Spleen (tissue), 11 donors: ENCODE measurements at regions not wholly inside any gene's neighbourhood (a gene's known extent, or its start where the extent isn't known, plus 50 kb on each side); places are given as distances from the start of the nearest gene placed in this dataset.

Experiments
- DNase-seq: peaks from one replicate; pipeline ENCODE4 v3.0.0-alpha.2; 2020
- H3K27ac ChIP-seq, 8 donors: fragments of 200-600 bp; sonication (generic) in 7 of 8; 1 replicate in 4 of 8; 2 replicates in 4 of 8; pipeline versions ENCODE4 v1.5.0 to v1.8.0; 2016 to 2021; ENCODE audit warnings: inconsistent platforms in 4 of 8, mild to moderate bottlenecking in 4 of 8, moderate library complexity in 1 of 8
- H3K27me3 ChIP-seq, 7 donors: fragments of 200-600 bp; sonication (generic) in 6 of 7; replicated peaks in 1 of 7; 1 replicate in 4 of 7; 2 replicates in 3 of 7; pipeline versions ENCODE4 v1.5.0 to v1.8.0; 2016 to 2021; ENCODE audit warnings: inconsistent platforms in 3 of 7, mild to moderate bottlenecking in 1 of 7
- H3K36me3 ChIP-seq, 6 donors: fragments of 200-600 bp; sonication (generic) in 5 of 6; 1 replicate in 4 of 6; 2 replicates in 2 of 6; pipeline versions ENCODE4 v1.5.0 to v1.8.0; 2016 to 2021; ENCODE audit warnings: inconsistent platforms in 2 of 6
- H3K4me1 ChIP-seq, 6 donors: fragments of 200-600 bp; sonication (generic) in 5 of 6; 1 replicate in 3 of 6; 2 replicates in 3 of 6; pipeline versions ENCODE4 v1.5.0 to v1.8.0; 2016 to 2021; ENCODE audit warnings: inconsistent platforms in 3 of 6
- H3K4me3 ChIP-seq, 8 donors: fragments of 200-600 bp; sonication (generic) in 7 of 8; 1 replicate in 4 of 8; 2 replicates in 4 of 8; pipeline versions ENCODE4 v1.5.0 to v1.8.0; 2016 to 2021; ENCODE audit warnings: inconsistent platforms in 4 of 8, mild to moderate bottlenecking in 4 of 8, moderate library complexity in 2 of 8
- H3K9me3 ChIP-seq, 8 donors: fragments of 200-600 bp; sonication (generic) in 7 of 8; 1 replicate in 4 of 8; 2 replicates in 4 of 8; pipeline versions ENCODE4 v1.5.0 to v1.8.0; 2016 to 2021; ENCODE audit warnings: inconsistent platforms in 4 of 8
- POLR2A ChIP-seq, 3 donors: fragments of 450-650 bp; IDR thresholded peaks; one replicate each; pipeline ENCODE4 v1.5.1; 2017; ENCODE audit warnings: antibody characterized with exemption in 3 of 3, mild to moderate bottlenecking in 1 of 3
- POLR2AphosphoS5 ChIP-seq, 3 donors: sonication (generic); formaldehyde crosslinking; IDR thresholded peaks; one replicate each; pipeline ENCODE4 v1.5.1; 2017; ENCODE audit warnings: antibody characterized with exemption in 3 of 3
- WGBS, 5 donors: extraction: QIAGEN DNeasy Blood & Tissue Kit in 3 of 5; methylation state at CpG; one replicate each; pipeline versions ENCODE4 v1.1.5 to v1.1.7; 2013 to 2018; 5-methylcytosine and 5-hydroxymethylcytosine counted together
- intact Hi-C: fragments of 100-400 bp; cut with DNase I; formaldehyde crosslinking; loops from one replicate; pipeline ENCODE4 v1.15.0; 2023; ENCODE audit warnings: low total_unique reads
- TF ChIP-seq, protein P1 (sequence below), 11 experiments: fragments of 200-600 bp in 7 of 11; fragments of 450-650 bp in 4 of 11; sonication (generic) in 4 of 11; IDR thresholded peaks in 8 of 11; conservative IDR thresholded peaks in 3 of 11; 1 replicate in 7 of 11; 2 replicates in 4 of 11; pipeline versions ENCODE4 v1.4.0 to v1.8.0; 2016 to 2021; ENCODE audit warnings: antibody characterized with exemption in 11 of 11, inconsistent platforms in 4 of 11, mild to moderate bottlenecking in 1 of 11
- donor health status: healthy with polysubstance abuse.
- donor health status: DM: no; HTN: no; CAD: no; lungs with moderate emphysema.
- donor health status: DM: no; HTN: no; CAD: no.
- donor health status: Bipolar disorder and iron deficiency.
- donor health status: healthy.
- donor health status: DM: no; HTN: no; CAD: no.
- donor health status: DM: yes; HTN: yes; CAD: no.

DNA sequence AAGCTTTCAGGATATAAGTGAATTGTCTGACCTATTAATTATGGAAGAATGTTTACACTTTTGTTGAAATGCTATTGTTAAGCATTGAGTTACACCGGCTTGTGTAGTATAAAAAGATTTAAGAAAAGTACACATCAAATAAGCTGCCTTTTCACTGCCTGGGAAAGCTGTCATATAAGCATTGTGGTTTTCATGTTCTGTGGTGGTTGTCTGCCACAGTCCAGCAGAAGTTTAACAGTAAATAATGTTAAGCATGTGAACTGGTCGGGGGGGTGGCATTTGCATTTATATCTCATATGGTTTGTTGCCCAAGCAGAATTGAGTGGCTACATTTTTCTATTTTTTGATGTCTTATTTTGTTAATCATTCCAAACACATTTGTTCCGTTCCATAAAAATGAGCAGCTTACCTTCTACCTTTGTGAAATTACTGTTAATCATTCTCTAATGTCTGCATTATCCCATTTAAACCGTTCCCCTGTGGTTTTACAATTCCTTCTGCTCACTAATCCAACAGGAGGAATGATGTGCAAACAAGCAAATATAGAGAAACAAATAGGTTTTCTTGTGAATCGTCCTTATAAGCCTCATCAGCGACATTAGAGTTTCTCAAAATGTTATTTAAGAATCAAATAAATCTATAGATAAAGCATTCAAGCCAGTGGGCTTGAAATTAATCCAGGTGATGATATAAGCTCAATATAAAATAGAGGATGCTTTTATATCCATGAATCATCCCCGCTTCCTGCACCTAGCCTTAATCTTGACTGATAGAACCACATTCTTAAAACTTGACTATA lies 160.8 kb upstream of the SAMSN1 start:
- intact Hi-C loops, result no loop called here
- WGBS, 5 donors, result 64 to 74% (median 67%) methylated on average over 7 of the region's 7 CpGs

GRCh38 chr21:14699433-14700407 lies 153.6 kb upstream of the SAMSN1 start:
- no peaks in the 10 kb centered on the region for H3K27me3 ChIP-seq
- no peak overlapping the region for H3K27ac ChIP-seq
- no peaks in the 10 kb centered on the region for H3K9me3 ChIP-seq
- WGBS, 5 donors, result 95 to 98% (median 95%) methylated on average over 3 of the region's 3 CpGs
- no peak for DNase-seq
- H3K36me3 ChIP-seq, result no peaks in the 10 kb centered on the region
- TF ChIP-seq POLR2A (IDR thresholded peaks at IDR 0.05) (no peak), POLR2AphosphoS5 (IDR thresholded peaks at IDR 0.05) (no peak)
- TF ChIP-seq, protein P1, sequence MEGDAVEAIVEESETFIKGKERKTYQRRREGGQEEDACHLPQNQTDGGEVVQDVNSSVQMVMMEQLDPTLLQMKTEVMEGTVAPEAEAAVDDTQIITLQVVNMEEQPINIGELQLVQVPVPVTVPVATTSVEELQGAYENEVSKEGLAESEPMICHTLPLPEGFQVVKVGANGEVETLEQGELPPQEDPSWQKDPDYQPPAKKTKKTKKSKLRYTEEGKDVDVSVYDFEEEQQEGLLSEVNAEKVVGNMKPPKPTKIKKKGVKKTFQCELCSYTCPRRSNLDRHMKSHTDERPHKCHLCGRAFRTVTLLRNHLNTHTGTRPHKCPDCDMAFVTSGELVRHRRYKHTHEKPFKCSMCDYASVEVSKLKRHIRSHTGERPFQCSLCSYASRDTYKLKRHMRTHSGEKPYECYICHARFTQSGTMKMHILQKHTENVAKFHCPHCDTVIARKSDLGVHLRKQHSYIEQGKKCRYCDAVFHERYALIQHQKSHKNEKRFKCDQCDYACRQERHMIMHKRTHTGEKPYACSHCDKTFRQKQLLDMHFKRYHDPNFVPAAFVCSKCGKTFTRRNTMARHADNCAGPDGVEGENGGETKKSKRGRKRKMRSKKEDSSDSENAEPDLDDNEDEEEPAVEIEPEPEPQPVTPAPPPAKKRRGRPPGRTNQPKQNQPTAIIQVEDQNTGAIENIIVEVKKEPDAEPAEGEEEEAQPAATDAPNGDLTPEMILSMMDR (IDR thresholded peaks at IDR 0.05 in 8 of 11, conservative IDR thresholded peaks at IDR 0.05 in 3 of 11), result no peak
- no peak overlapping the region for H3K4me3 ChIP-seq
- intact Hi-C loops, result no loop called here
- H3K4me1 ChIP-seq, result no peaks in the 10 kb centered on the region

More for the DNA sequence above, 160.8 kb upstream of the SAMSN1 start:
- no peak for DNase-seq
- H3K27me3 ChIP-seq, result no peaks in the 10 kb centered on the region
- TF ChIP-seq POLR2A (IDR thresholded peaks at IDR 0.05) (no peak), POLR2AphosphoS5 (IDR thresholded peaks at IDR 0.05) (no peak)
- TF ChIP-seq, protein P1 (IDR thresholded peaks at IDR 0.05 in 8 of 11, conservative IDR thresholded peaks at IDR 0.05 in 3 of 11), result no peak
- no peak overlapping the region for H3K4me3 ChIP-seq
- no peaks in the 10 kb centered on the region for H3K36me3 ChIP-seq
- H3K4me1 ChIP-seq, result no peaks in the 10 kb centered on the region
- H3K27ac ChIP-seq, result no peak overlapping the region
- peaks cover 0 to 5% (median under 1%) of the 10 kb centered on the region in 8 donors for H3K9me3 ChIP-seq

- intact Hi-C loops, result no loop called here
- TF ChIP-seq, protein P1 (IDR thresholded peaks at IDR 0.05 in 8 of 11, conservative IDR thresholded peaks at IDR 0.05 in 3 of 11), result no peak
- TF ChIP-seq POLR2A (IDR thresholded peaks at IDR 0.05) (no peak), POLR2AphosphoS5 (IDR thresholded peaks at IDR 0.05) (no peak)
- Histone ChIP-seq H3K27ac (no peak overlapping the region), H3K4me1 (no peaks in the 10 kb centered on the region), H3K4me3 (no peak overlapping the region), H3K27me3 (no peaks in the 10 kb centered on the region), H3K36me3 (no peaks in the 10 kb centered on the region), H3K9me3 (no peaks in the 10 kb centered on the region)
- DNase-seq, result no peak
- 73 to 94% (median 83%) methylated on average over 1 of the region's 1 CpG for WGBS, 5 donors
These were observed 151.7 kb upstream of the SAMSN1 start for GRCh38 chr21:14697769-14698168.

DNA sequence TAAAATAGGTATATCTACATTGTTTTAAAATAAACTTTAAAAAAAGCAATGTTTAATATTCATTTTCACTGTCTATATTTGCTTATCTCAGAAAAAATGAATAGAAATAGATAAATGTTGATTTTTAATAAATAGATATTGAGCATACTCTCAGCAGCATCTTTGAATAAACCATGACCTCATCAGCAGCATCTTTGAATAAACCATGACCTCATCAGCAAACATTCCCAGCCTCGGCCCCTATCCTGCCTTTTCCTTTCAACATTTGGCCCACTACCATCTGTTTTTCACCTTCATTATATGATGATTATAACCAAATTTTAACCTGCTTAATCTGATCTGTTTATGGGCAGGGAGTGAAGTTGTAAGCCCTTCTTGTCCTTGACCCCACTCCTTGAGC lies 148.7 kb upstream of the SAMSN1 start:
- no peak for TF ChIP-seq POLR2AphosphoS5 (IDR thresholded peaks at IDR 0.05)
- TF ChIP-seq, protein P1 (IDR thresholded peaks at IDR 0.05 in 8 of 11, conservative IDR thresholded peaks at IDR 0.05 in 3 of 11), result no peak
- no peak for TF ChIP-seq POLR2A (IDR thresholded peaks at IDR 0.05)
- H3K4me3 ChIP-seq, result no peak overlapping the region
- peaks cover 0 to 10% (median 0%) of the 10 kb centered on the region in 6 donors for H3K4me1 ChIP-seq
- H3K36me3 ChIP-seq, result no peaks in the 10 kb centered on the region
- WGBS, 5 donors, result 82 to 100% (median 95%) methylated on average over 1 of the region's 1 CpG
- no peaks in the 10 kb centered on the region for H3K9me3 ChIP-seq
- no peaks in the 10 kb centered on the region for H3K27me3 ChIP-seq
- intact Hi-C loops, result no loop called here
- no peak overlapping the region for H3K27ac ChIP-seq
- no peak for DNase-seq
